Muscle layer of duodenum (tissue), 2 donors: ENCODE measurements at regions not wholly inside any gene's neighbourhood (a gene's known extent, or its start where the extent isn't known, plus 50 kb on each side); places are given as distances from the start of the nearest gene placed in this dataset.
"Not testable (repeated sequence)": the region's sequence is repeated elsewhere in the genome, so short reads cannot be mapped to it uniquely, and the experiment has no call there.

Source experiments
- H3K27ac ChIP-seq: one replicate; pipeline ENCODE4 v1.7.0; 2013; ENCODE audit warnings: mild to moderate bottlenecking, low read length
- H3K27me3 ChIP-seq: one replicate; pipeline ENCODE4 v1.7.0; 2013; ENCODE audit warnings: low read depth, mild to moderate bottlenecking, control low read depth, low read length
- H3K36me3 ChIP-seq, 2 donors: one replicate each; pipeline ENCODE4 v1.7.0; 2013; ENCODE audit warnings: low read length in 2 of 2, control low read depth in 1 of 2, mild to moderate bottlenecking in 1 of 2; ENCODE audit not compliant: insufficient read depth in 2 of 2, control insufficient read depth in 1 of 2
- H3K4me1 ChIP-seq, 2 donors: one replicate each; pipeline ENCODE4 v1.7.0; 2013; ENCODE audit warnings: low read length in 2 of 2, mild to moderate bottlenecking in 2 of 2, control low read depth in 1 of 2, moderate library complexity in 1 of 2; ENCODE audit not compliant: insufficient read depth in 2 of 2, control insufficient read depth in 1 of 2
- H3K4me3 ChIP-seq, 2 donors: one replicate each; pipeline ENCODE4 v1.7.0; 2013; ENCODE audit warnings: low read length in 2 of 2, low read depth in 1 of 2, mild to moderate bottlenecking in 1 of 2
- H3K9me3 ChIP-seq, 2 donors: one replicate each; pipeline ENCODE4 v1.7.0; 2013; ENCODE audit warnings: low read length in 2 of 2, control low read depth in 1 of 2, mild to moderate bottlenecking in 1 of 2; ENCODE audit not compliant: control insufficient read depth in 1 of 2
- donor health status: healthy.

DNA sequence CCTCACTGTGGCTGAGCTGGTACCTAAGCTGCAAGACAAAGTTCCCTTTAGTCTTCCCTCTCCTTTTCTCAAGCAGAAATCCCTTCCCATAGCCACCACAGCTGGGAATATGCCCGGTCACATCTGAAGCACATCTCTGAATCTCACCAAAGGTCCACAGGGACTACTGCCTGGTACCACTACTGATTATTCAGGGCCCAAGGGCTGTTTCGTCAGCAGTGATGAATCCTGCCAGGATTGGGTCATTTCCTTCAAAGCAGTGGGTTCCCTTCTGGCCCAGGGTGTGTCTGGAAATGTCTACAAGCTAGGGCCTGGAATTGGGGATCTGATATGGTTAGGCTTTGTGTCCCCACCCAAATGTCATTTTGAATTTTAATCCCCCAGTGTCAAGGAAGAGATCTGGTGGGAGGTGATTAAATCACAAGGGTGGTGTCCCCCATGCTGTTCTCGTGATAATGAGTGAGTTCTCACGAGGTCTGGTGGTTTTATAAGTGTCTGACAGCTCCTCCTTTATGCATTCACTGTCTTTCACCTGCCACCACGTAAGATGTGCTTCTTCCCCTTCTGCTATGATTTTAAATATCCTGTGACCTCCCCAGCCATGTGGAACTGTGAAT, 83.2 kb upstream of the FST start:
- no peaks in the 10 kb centered on the region for H3K36me3 ChIP-seq
- no peaks in the 10 kb centered on the region for H3K27me3 ChIP-seq

DNA sequence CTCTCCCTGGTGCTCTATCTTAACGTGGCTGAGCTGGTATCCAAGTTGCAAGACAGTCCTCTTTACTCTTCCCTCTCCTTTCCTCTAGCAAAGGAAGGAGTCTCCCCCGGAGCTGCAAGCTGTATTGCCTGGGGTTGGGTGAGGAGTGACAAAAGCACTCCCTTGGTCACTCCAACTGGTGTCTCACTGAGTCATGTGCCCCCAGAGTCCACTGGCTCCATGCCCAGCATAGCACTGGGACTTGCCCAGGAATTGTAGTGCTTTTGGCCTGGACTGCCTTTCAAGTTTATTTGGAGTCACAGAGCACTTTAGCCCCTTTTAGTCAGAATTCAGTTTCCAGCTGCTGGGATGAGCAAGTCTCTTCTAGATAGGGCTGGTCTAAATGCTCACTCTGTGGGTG, 82.6 kb upstream of the FST start:
- H3K4me3 ChIP-seq = no peak overlapping the region
- no peaks in the 10 kb centered on the region for H3K4me1 ChIP-seq
- no peaks in the 10 kb centered on the region for H3K27me3 ChIP-seq
- no peaks in the 10 kb centered on the region for H3K9me3 ChIP-seq
- H3K27ac ChIP-seq = no peak overlapping the region
- no peaks in the 10 kb centered on the region for H3K36me3 ChIP-seq

More for the DNA sequence above, 83.2 kb upstream of the FST start:
- H3K4me1 ChIP-seq = no peaks in the 10 kb centered on the region
- H3K4me3 ChIP-seq = no peak overlapping the region
- H3K27ac ChIP-seq = no peak overlapping the region
- no peaks in the 10 kb centered on the region for H3K9me3 ChIP-seq

DNA sequence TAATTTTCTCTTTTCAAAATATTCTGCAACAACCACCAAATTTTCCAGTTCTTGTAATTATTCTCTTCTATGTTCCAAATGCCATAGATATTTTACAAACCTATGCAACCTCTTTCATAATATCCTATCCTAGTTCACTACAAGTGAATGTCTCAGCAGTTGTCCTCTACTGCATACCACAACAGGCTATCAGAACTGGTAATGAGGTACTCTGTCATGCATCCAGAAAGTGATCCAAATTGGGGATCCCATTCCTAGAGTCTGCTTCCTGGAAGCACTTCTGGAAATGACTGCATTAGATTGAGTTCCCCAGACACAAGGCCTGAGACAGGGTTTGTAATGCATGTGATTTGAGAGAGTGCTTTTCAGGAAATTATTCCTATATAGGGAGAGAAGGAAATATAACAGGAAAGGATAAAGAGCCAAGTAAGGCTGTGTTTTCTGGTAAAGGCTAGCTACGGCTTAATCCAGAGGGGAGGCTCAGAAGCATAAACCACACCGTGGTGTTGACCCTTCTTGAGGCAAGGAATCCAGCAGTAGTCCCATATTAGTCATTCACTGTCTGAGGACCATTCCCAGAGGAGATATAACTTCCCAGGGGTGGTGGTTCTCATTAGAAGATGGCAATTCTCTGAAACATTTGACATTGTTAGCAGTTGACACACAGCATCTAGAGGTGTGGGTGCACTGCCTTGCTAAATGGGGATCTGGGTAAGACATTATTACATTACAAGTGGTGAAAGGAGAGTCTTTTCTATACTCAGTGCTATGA, 80.3 kb upstream of the FST start:
- Histone ChIP-seq H3K4me1 (no peaks in the 10 kb centered on the region), H3K27ac (no peak overlapping the region), H3K9me3 (no peaks in the 10 kb centered on the region), H3K36me3 (no peaks in the 10 kb centered on the region), H3K4me3 (no peak overlapping the region), H3K27me3 (no peaks in the 10 kb centered on the region)

- Histone ChIP-seq H3K27me3 (no peaks in the 10 kb centered on the region), H3K4me3 (no peak overlapping the region), H3K36me3 (no peaks in the 10 kb centered on the region), H3K9me3 (no peaks in the 10 kb centered on the region), H3K4me1 (no peaks in the 10 kb centered on the region), H3K27ac (no peak overlapping the region)
These were observed 77.1 kb upstream of the FST start for GRCh38 chr5:53403291-53403690.

DNA sequence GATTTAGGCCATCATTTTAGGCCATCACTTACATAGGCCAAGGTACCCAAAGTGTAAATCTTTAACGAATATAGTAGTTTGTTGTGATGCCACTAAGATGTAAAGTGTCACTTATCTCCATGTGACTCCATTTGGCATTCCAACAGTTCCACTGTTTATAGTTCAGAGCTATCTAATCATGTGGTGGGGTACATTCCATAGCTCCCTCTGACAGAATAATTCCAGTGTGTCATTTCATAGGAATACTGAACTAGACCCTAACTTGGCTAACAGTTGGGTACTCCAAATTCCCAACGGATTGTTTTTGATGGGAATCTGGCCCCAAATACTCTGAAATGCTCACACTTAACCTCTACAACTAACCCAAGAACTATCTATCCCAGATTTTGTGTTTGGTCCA, 76.7 kb upstream of the FST start:
- no peaks in the 10 kb centered on the region for H3K4me1 ChIP-seq
- H3K27ac ChIP-seq = no peak overlapping the region
- H3K9me3 ChIP-seq = no peaks in the 10 kb centered on the region
- H3K27me3 ChIP-seq = no peaks in the 10 kb centered on the region
- H3K4me3 ChIP-seq = no peak overlapping the region
- no peaks in the 10 kb centered on the region for H3K36me3 ChIP-seq

GRCh38 chr5:53405396-53405795, 75.0 kb upstream of the FST start:
- Histone ChIP-seq H3K27ac (no peak overlapping the region), H3K27me3 (no peaks in the 10 kb centered on the region), H3K4me1 (no peaks in the 10 kb centered on the region), H3K4me3 (no peak overlapping the region), H3K9me3 (no peaks in the 10 kb centered on the region), H3K36me3 (no peaks in the 10 kb centered on the region)

DNA sequence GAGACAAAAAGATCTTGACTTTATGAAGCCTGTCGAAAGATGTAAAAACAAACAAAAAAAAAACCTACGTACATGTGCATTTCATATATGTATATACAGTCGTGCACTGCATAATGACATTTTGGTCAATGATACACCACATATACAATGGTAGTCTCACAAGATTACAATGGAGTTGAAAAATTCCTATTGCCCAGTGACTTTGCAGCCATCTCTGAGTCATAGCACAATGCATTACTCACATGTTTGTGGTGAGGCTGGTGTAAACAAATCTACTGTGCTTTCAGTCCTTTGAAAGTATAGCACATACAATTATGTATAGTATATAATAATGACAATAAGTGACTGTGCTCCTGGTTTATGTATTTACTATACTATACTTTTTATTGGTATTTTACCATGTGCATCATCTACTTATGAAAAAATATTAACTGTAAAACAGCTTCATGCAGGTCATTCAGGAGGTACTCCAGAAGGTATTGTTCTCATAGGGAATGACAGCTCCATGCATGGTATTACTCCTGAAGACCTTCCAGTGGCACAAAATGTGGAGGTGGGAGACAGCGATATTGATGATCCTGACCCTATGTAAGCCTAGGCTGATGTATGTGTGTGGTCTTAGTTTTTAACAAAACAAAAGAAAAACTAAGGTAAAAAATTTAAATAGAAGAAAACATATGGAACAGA, 73.7 kb upstream of the FST start:
- H3K36me3 ChIP-seq = no peaks in the 10 kb centered on the region
- no peak overlapping the region for H3K4me3 ChIP-seq
- H3K27me3 ChIP-seq = no peaks in the 10 kb centered on the region
- H3K4me1 ChIP-seq = no peaks in the 10 kb centered on the region
- H3K9me3 ChIP-seq = no peaks in the 10 kb centered on the region
- H3K27ac ChIP-seq = no peak overlapping the region

GRCh38 chr5:53407373-53407772, 73.1 kb upstream of the FST start:
- Histone ChIP-seq H3K9me3 (no peaks in the 10 kb centered on the region), H3K4me3 (no peak overlapping the region), H3K4me1 (no peaks in the 10 kb centered on the region), H3K27me3 (no peaks in the 10 kb centered on the region), H3K27ac (no peak overlapping the region), H3K36me3 (no peaks in the 10 kb centered on the region)

GRCh38 chr5:53411388-53411787, 69.0 kb upstream of the FST start:
- Histone ChIP-seq H3K36me3 (no peaks in the 10 kb centered on the region), H3K9me3 (no peaks in the 10 kb centered on the region), H3K4me3 (no peak overlapping the region), H3K27ac (no peak overlapping the region), H3K4me1 (no peaks in the 10 kb centered on the region), H3K27me3 (no peaks in the 10 kb centered on the region)

DNA sequence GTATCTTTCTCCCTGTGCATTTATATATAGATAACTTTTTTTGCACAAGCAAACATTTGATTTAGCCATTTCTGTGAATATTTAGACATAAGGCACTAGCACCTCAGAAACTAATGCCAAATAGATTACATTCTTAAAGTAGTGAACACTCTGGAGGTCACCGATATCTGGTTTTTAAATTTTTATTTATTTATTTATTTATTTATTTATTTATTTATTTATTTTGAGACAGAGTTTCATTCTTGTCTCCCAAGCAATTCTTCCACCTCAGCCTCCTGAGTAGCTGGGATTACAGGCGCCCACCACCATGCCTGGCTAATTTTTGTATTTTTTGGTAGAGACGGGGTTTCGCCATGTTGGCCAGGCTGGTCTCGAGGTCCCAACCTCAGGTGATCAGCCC, 67.9 kb upstream of the FST start:
- not testable (repeated sequence) for H3K36me3 ChIP-seq, H3K4me1 ChIP-seq, H3K27me3 ChIP-seq, H3K27ac ChIP-seq, H3K4me3 ChIP-seq, H3K9me3 ChIP-seq

DNA sequence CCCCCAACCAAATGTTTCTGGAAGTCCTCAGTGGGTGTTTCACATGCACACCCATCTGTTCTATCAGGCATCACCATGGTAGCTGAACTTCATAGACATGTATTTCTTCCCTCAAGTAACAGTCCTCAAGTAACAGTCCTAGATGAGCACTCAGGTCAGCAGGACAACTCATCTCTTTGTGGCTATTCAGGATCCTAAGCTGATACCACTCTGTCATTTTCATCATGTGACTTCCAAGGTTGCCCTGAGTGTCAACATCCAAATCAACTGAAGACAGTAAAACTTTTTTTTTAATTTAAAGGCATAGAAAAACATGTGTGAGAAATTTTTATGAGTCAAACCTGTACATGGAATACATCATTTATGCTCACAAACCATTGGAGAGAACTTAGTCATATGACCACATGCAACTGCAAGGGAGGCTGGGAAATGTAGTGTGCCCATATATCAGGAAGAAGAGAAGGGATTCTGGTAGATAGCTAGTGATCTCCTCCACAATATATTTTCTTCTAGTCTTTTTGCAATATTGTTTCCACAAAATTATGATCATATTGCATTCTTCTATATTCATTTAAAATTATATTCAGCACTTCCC, 64.2 kb upstream of the FST start:
- H3K4me3 ChIP-seq = no peak overlapping the region
- H3K36me3 ChIP-seq = peaks cover 0 to 9% of the 10 kb centered on the region in 2 donors
- no peaks in the 10 kb centered on the region for H3K4me1 ChIP-seq
- H3K27ac ChIP-seq = no peak overlapping the region
- H3K9me3 ChIP-seq = no peaks in the 10 kb centered on the region
- no peaks in the 10 kb centered on the region for H3K27me3 ChIP-seq
